ENCODE measurements at regions not wholly inside any gene's neighbourhood (a gene's known extent, or its start where the extent isn't known, plus 50 kb on each side); places are given as distances from the start of the nearest gene placed in this dataset.
"Not testable (repeated sequence)": the region's sequence is repeated elsewhere in the genome, so short reads cannot be mapped to it uniquely, and the experiment has no call there.

GRCh38 chr9:22170556-22170955 lies 161.5 kb upstream of the CDKN2B start:
- DNase-seq: no peak

- DNase-seq: no peak
These were observed 162.0 kb upstream of the CDKN2B start for GRCh38 chr9:22170990-22171670.

GRCh38 chr9:22171691-22172090 lies 162.6 kb upstream of the CDKN2B start:
- DNase-seq: no peak

- no peak for DNase-seq
These were observed 164.8 kb upstream of the CDKN2B start for GRCh38 chr9:22173908-22174307.

- no peak for DNase-seq
These were observed 167.0 kb upstream of the CDKN2B start for GRCh38 chr9:22175972-22176545.

- DNase-seq: not testable (repeated sequence)
These were observed 171.9 kb upstream of the CDKN2B start for GRCh38 chr9:22181021-22181420.

GRCh38 chr9:22189471-22189870 lies 180.4 kb upstream of the CDKN2B start:
- DNase-seq: no peak

- not testable (repeated sequence) for DNase-seq
These were observed 187.9 kb upstream of the CDKN2B start for GRCh38 chr9:22197000-22197399.

- no peak for DNase-seq
These were observed 189.6 kb upstream of the CDKN2B start for GRCh38 chr9:22198681-22199080.

GRCh38 chr9:22201256-22201655 lies 192.2 kb upstream of the CDKN2B start:
- DNase-seq: no peak

GRCh38 chr9:22203371-22204138 lies 194.4 kb upstream of the CDKN2B start:
- DNase-seq: no peak

- no peak for DNase-seq
These were observed 195.1 kb upstream of the CDKN2B start for GRCh38 chr9:22204240-22204639.

- no peak for DNase-seq
These were observed 197.7 kb upstream of the CDKN2B start for GRCh38 chr9:22206833-22207232.

- no peak for DNase-seq
These were observed 199.9 kb upstream of the CDKN2B start for GRCh38 chr9:22208846-22209585.

- no peak for DNase-seq
These were observed 201.2 kb upstream of the CDKN2B start for GRCh38 chr9:22210262-22210661.

- no peak for DNase-seq
These were observed 201.8 kb upstream of the CDKN2B start for GRCh38 chr9:22210936-22211335.

GRCh38 chr9:22211588-22212360 lies 202.7 kb upstream of the CDKN2B start:
- DNase-seq: no peak

GRCh38 chr9:22214021-22214420 lies 204.9 kb upstream of the CDKN2B start:
- DNase-seq: peak; percentile 77

GRCh38 chr9:22214497-22215031 lies 205.5 kb upstream of the CDKN2B start:
- DNase-seq: peak; percentile 89

- no peak for DNase-seq
These were observed 206.4 kb upstream of the CDKN2B start for GRCh38 chr9:22215521-22215920.

- no peak for DNase-seq
These were observed 207.6 kb upstream of the CDKN2B start for GRCh38 chr9:22216730-22217172.

- DNase-seq: no peak
These were observed 208.1 kb upstream of the CDKN2B start for GRCh38 chr9:22217254-22217653.

Measured in NCI-H1694 treated with DMSO at 0.1 percent for 48 hours (cell line).